ENCODE measurements at regions not wholly inside any gene's neighbourhood (a gene's known extent, or its start where the extent isn't known, plus 50 kb on each side); places are given as distances from the start of the nearest gene placed in this dataset.

- TF ChIP-seq CTCF (IDR thresholded peaks at IDR 0.05) (no peak), POLR2A (IDR thresholded peaks at IDR 0.05) (no peak)
Observed at GRCh38 chr22:19626042-19626587, 88.2 kb upstream of the SEPTIN5 start.
